Ovary (tissue), 7 donors: ENCODE measurements at regions not wholly inside any gene's neighbourhood (a gene's known extent, or its start where the extent isn't known, plus 50 kb on each side); places are given as distances from the start of the nearest gene placed in this dataset.

Experiments used
- DNase-seq, 5 donors: peaks; one replicate each; pipeline ENCODE4 v3.0.0-alpha.2; 2019 to 2020
- H3K27ac ChIP-seq, 2 donors: fragments of 200-600 bp; one replicate each; pipeline versions ENCODE4 v1.5.1 to v1.8.0; 2019 to 2022
- H3K27me3 ChIP-seq: fragments of 200-600 bp; one replicate; pipeline ENCODE4 v1.8.0; 2022
- H3K36me3 ChIP-seq: fragments of 200-600 bp; sonication (generic); one replicate; pipeline ENCODE4 v1.5.1; 2019
- H3K4me1 ChIP-seq: one replicate; pipeline ENCODE4 v1.8.1; 2013; ENCODE audit warnings: mild to moderate bottlenecking, moderate library complexity; ENCODE audit not compliant: insufficient read depth
- H3K4me3 ChIP-seq: fragments of 200-600 bp; sonication (generic); one replicate; pipeline ENCODE4 v1.5.1; 2017
- H3K9me3 ChIP-seq, 2 donors: fragments of 200-600 bp in 1 of 2; sonication (generic) in 1 of 2; one replicate each; pipeline versions ENCODE4 v1.5.1 to v1.8.1; 2013 to 2019; ENCODE audit warnings: mild to moderate bottlenecking in 1 of 2, moderate library complexity in 1 of 2
- EP300 ChIP-seq: sonication (generic); formaldehyde crosslinking; IDR thresholded peaks from one replicate; pipeline ENCODE4 v1.6.1; 2017; ENCODE audit warnings: antibody characterized with exemption
- POLR2A ChIP-seq: fragments of 450-650 bp; IDR thresholded peaks from one replicate; pipeline ENCODE4 v1.6.1; 2017; ENCODE audit warnings: antibody characterized with exemption, mild to moderate bottlenecking, moderate library complexity
- WGBS, 3 donors: extraction: QIAGEN DNeasy Blood & Tissue Kit in 1 of 3; methylation state at CpG; one replicate each; pipeline versions ENCODE4 v1.1.5 to v1.1.7; 2013 to 2017; 5-methylcytosine and 5-hydroxymethylcytosine counted together
- intact Hi-C, 4 donors: fragments of 100-400 bp; cut with DNase I; formaldehyde crosslinking; loops; one replicate each; pipeline versions ENCODE4 v1.11.0 to v1.15.1; 2022 to 2023
- TF ChIP-seq, protein P1 (sequence below), 3 donors: fragments of 450-650 bp in 2 of 3; fragments of 200-600 bp in 1 of 3; IDR thresholded peaks; one replicate each; pipeline versions ENCODE4 v1.5.1 to v1.8.0; 2016 to 2022; ENCODE audit warnings: antibody characterized with exemption in 3 of 3, mild to moderate bottlenecking in 1 of 3
- donor health status: DM: no; HTN: no; CAD: no; lungs with moderate emphysema.
- donor health status: DM: no; HTN: no; CAD: no.
- donor health status: Bipolar disorder and iron deficiency.
- donor health status: DM: no; HTN: no; CAD: no.
- donor health status: DM: yes; HTN: yes; CAD: no.

DNA sequence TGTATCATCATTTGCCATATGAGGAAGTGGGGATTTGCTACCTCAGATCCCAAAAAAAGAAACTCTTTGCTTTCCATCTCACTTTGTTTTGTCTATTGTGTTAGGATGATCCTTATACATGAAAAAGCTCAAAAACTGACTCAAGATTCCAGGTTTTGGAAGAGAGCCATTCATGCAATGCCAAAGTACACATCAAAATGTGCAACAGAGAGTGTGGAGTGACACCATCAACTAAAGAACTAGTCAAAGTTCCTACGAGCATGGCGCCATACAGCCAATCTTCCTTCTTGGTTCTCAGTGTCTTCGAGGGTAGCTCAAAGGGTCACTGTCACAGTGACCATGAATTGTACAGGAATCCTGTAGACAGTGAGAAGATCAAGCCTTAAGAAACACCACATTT, 255.8 kb upstream of the SASH1 start:
- no peak overlapping the region for H3K27ac ChIP-seq
- intact Hi-C loops = no loop called here
- no peak overlapping the region for H3K4me3 ChIP-seq
- TF ChIP-seq POLR2A (no peak), EP300 (no peak)
- TF ChIP-seq, protein P1, sequence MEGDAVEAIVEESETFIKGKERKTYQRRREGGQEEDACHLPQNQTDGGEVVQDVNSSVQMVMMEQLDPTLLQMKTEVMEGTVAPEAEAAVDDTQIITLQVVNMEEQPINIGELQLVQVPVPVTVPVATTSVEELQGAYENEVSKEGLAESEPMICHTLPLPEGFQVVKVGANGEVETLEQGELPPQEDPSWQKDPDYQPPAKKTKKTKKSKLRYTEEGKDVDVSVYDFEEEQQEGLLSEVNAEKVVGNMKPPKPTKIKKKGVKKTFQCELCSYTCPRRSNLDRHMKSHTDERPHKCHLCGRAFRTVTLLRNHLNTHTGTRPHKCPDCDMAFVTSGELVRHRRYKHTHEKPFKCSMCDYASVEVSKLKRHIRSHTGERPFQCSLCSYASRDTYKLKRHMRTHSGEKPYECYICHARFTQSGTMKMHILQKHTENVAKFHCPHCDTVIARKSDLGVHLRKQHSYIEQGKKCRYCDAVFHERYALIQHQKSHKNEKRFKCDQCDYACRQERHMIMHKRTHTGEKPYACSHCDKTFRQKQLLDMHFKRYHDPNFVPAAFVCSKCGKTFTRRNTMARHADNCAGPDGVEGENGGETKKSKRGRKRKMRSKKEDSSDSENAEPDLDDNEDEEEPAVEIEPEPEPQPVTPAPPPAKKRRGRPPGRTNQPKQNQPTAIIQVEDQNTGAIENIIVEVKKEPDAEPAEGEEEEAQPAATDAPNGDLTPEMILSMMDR (IDR thresholded peaks at IDR 0.05) = no peak
- no peaks in the 10 kb centered on the region for H3K9me3 ChIP-seq
- no peak for DNase-seq
- WGBS, 3 donors = 75 to 93% (median 86%) methylated on average over 3 of the region's 3 CpGs
- no peaks in the 10 kb centered on the region for H3K4me1 ChIP-seq
- no peaks in the 10 kb centered on the region for H3K36me3 ChIP-seq
- H3K27me3 ChIP-seq = no peaks in the 10 kb centered on the region

DNA sequence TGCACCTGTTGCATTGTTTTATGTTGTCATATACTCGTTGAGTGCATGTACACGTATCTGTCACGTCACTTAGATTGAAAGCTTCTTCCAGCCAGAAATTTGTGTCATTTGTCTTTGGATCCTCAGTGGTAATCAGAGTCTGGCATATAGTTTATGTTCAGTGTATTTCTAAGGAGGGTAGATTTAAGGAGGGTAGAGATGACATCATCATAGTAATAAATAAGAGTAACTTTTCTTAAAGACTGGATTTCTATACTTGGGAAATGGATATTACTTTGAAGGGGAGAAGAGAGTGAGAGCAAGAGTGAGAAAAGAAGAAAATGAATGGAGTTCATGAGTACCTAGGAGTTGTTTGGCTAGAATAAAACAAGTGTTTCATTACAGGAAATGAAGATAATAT, 255.0 kb upstream of the SASH1 start:
- 91 to 93% (median 91%) methylated on average over 3 of the region's 3 CpGs for WGBS, 3 donors
- no peak for TF ChIP-seq POLR2A
- TF ChIP-seq, protein P1 (IDR thresholded peaks at IDR 0.05) = no peak
- TF ChIP-seq EP300 = no peak
- DNase-seq = no peak
- H3K4me3 ChIP-seq = no peak overlapping the region
- intact Hi-C loops = no loop called here
- H3K36me3 ChIP-seq = no peaks in the 10 kb centered on the region
- no peak overlapping the region for H3K27ac ChIP-seq
- H3K27me3 ChIP-seq = no peaks in the 10 kb centered on the region
- no peaks in the 10 kb centered on the region for H3K4me1 ChIP-seq
- no peaks in the 10 kb centered on the region for H3K9me3 ChIP-seq

DNA sequence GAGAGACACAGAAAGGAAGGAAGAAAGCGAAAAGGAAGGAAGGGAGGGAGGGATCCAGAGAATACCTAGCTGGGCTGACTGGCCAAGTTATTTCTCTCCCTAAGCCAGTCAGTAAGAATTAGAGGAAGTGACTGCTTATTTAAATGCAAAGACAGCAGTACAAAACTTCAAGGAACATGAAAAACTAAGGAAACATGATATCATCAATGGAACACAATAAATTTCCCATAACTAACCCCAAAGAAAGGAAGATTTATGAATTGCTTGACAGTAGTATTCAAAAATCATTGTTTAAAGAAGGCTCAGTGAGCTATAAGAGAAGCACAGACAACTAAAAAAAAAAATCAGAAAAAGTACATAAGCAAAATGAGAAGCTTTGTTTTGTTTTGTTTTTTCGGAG, 252.3 kb upstream of the SASH1 start:
- intact Hi-C loops = no loop called here
- 83 to 84% (median 83%) methylated on average over 2 of the region's 2 CpGs for WGBS, 3 donors

DNA sequence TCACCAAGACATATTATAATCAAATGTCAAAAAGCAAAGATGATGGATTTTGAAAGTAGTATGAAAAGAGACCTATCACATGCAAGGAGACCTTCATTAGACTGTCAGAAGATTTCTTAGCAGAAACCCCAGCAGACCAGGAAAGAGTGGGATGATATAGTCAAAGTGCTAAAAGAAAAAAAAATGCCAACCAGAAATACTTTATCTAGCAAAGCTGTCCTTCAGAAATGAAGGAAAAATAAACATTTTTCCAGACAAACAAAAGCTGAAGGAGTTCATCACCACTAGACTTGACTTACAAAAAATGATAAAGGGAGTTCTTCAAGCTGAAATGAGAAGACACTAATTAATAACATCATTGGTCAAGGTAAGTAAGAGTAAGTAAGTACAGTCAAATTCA, 251.2 kb upstream of the SASH1 start:
- H3K4me3 ChIP-seq = no peak overlapping the region
- no peak for TF ChIP-seq EP300
- TF ChIP-seq POLR2A = no peak
- H3K27ac ChIP-seq = no peak overlapping the region
- H3K4me1 ChIP-seq = no peaks in the 10 kb centered on the region
- no peaks in the 10 kb centered on the region for H3K27me3 ChIP-seq
- no peak for DNase-seq
- intact Hi-C loops = no loop called here
- H3K36me3 ChIP-seq = no peaks in the 10 kb centered on the region
- no peaks in the 10 kb centered on the region for H3K9me3 ChIP-seq

More for the DNA sequence above, 252.3 kb upstream of the SASH1 start:
- Histone ChIP-seq H3K36me3 (no peaks in the 10 kb centered on the region), H3K4me3 (no peak overlapping the region), H3K4me1 (no peaks in the 10 kb centered on the region), H3K9me3 (no peaks in the 10 kb centered on the region), H3K27me3 (no peaks in the 10 kb centered on the region), H3K27ac (no peak overlapping the region)
- DNase-seq = no peak
- no peak for TF ChIP-seq EP300
- TF ChIP-seq, protein P1 (IDR thresholded peaks at IDR 0.05) = no peak
- TF ChIP-seq POLR2A = no peak

DNA sequence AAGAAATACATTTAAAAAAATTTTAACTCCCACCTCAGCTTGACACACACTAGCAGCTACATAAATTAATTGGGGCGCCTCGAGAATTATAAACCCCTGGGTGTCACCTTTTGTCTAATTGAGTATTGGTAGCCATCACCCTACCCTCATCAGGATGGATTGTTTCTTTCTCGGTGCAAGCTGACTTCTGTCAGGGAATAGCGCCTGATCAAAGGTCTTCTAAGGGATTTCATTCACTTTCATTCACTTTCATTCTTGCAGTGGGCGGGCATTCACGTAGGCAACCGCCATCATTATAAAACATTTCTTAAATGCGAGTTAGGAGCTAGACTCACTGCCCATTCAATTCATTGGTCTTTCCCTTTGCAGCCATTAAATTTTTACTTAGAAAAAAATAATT, 239.2 kb upstream of the SASH1 start:
- Histone ChIP-seq H3K4me3 (no peak overlapping the region), H3K27ac (no peak overlapping the region), H3K36me3 (no peaks in the 10 kb centered on the region), H3K4me1 (no peaks in the 10 kb centered on the region), H3K9me3 (no peaks in the 10 kb centered on the region), H3K27me3 (no peaks in the 10 kb centered on the region)
- no peak for TF ChIP-seq EP300
- TF ChIP-seq, protein P1 (IDR thresholded peaks at IDR 0.05) = no peak
- no peak for TF ChIP-seq POLR2A
- intact Hi-C loops = no loop called here
- DNase-seq = no peak
- WGBS, 3 donors = 91 to 94% (median 93%) methylated on average over 8 of the region's 8 CpGs
